Kidney epithelial cell (primary cell): ENCODE measurements at regions not wholly inside any gene's neighbourhood (a gene's known extent, or its start where the extent isn't known, plus 50 kb on each side); places are given as distances from the start of the nearest gene placed in this dataset.

Source experiments
- DNase-seq: peaks from one replicate; pipeline ENCODE4 v3.0.0-alpha.2; 2010; ENCODE audit warnings: low read depth
- H3K27me3 ChIP-seq: 2 replicates; pipeline ENCODE4 v1.6.0; 2011; ENCODE audit warnings: low read length; ENCODE audit not compliant: control insufficient read depth, insufficient read depth
- H3K36me3 ChIP-seq: 2 replicates; pipeline ENCODE4 v1.5.1; 2011; ENCODE audit warnings: low read length; ENCODE audit not compliant: control insufficient read depth, insufficient read depth
- H3K4me3 ChIP-seq: 2 replicates; pipeline ENCODE4 v1.5.1; 2011; ENCODE audit warnings: low read depth, mild to moderate bottlenecking, control low read depth, low read length
- TF ChIP-seq, protein P1 (sequence below): IDR thresholded peaks from 2 replicates; pipeline ENCODE4 v1.5.1; 2011; ENCODE audit warnings: mild to moderate bottlenecking, moderate library complexity, low read length, control low read depth, inconsistent platforms; ENCODE audit not compliant: insufficient read depth, poor library complexity, severe bottlenecking

DNA sequence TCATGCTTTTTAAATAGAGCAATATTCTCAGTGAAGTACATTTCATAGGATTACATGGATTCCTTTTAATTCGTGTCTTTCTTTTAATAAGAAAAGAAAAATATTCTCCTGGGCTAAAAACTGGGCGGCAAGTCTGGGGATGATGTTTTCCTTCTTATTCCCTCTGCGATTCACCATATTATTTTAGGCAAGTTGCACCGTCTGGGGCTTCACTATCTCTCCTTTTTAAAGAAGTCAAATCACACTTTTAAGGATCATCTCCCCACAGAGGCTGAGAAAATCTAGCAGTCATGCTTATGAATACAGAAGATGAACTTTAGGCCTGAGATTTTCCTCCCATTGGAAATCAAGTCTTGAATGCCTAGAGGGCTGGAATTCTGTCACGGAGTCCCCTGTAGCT lies 104.1 kb downstream of the COPS8 start:
- H3K36me3 ChIP-seq = no peaks in the 10 kb centered on the region
- no peak for DNase-seq
- H3K4me3 ChIP-seq = no peak overlapping the region
- TF ChIP-seq, protein P1, sequence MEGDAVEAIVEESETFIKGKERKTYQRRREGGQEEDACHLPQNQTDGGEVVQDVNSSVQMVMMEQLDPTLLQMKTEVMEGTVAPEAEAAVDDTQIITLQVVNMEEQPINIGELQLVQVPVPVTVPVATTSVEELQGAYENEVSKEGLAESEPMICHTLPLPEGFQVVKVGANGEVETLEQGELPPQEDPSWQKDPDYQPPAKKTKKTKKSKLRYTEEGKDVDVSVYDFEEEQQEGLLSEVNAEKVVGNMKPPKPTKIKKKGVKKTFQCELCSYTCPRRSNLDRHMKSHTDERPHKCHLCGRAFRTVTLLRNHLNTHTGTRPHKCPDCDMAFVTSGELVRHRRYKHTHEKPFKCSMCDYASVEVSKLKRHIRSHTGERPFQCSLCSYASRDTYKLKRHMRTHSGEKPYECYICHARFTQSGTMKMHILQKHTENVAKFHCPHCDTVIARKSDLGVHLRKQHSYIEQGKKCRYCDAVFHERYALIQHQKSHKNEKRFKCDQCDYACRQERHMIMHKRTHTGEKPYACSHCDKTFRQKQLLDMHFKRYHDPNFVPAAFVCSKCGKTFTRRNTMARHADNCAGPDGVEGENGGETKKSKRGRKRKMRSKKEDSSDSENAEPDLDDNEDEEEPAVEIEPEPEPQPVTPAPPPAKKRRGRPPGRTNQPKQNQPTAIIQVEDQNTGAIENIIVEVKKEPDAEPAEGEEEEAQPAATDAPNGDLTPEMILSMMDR = no peak
- peaks cover 7% of the 10 kb centered on the region for H3K27me3 ChIP-seq

DNA sequence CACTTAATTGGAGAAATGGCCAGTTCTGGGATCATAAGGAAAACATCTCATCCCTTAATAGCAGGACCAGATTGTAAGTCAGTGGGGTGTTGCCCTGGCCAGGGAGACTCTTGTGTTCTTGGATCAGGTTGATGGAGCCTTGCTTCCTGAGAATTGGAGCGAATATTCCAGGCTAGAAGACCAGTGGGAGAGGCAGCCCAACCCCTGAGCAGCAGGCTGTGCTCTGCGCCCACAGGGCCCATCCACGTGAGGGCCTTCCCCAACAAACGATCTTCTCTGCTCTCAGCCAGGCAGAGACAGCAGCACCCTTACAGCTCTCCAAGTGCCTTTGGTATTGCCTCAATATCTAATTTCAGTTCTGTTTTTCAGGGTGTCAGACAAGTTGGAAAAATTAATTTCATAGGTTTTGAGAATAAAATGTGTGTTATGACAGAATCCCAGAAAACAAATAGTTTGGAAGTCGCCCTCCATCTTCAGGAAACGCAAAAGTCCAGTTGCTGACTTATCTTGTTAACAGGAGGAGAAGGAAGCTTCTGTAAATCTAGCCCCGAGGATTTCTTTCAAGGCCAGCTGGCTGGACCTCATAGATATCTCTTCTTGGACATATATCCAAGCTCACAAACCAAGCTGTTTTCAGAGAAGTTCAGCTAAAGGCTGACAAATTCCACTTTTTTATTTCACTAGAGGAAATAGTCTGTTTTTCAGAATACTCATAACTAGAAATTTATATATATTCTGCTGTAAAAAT lies 105.5 kb downstream of the COPS8 start:
- Histone ChIP-seq H3K27me3 (peaks cover 7% of the 10 kb centered on the region), H3K36me3 (no peaks in the 10 kb centered on the region), H3K4me3 (no peak overlapping the region)
- TF ChIP-seq, protein P1 = no peak
- no peak for DNase-seq

DNA sequence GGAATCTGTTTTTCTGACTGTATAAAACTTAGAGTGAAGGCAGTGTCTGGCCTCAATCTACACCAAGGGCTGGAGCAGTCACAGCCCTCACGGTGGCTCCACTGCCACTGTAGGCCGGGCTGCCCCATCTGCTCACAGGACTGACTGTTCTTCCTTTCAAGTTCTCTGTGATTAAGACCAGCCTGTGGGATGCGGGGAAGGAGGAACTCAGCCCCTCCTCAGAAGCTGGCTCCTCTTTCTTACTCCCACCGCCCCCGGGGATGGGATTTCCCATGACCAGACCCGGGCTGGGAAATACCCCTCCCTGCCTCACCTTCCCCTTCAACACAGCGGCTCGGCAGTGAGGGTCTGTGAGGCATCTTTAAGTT lies 106.0 kb downstream of the COPS8 start:
- H3K4me3 ChIP-seq = no peak overlapping the region
- no peak for DNase-seq
- TF ChIP-seq, protein P1 = no peak

DNA sequence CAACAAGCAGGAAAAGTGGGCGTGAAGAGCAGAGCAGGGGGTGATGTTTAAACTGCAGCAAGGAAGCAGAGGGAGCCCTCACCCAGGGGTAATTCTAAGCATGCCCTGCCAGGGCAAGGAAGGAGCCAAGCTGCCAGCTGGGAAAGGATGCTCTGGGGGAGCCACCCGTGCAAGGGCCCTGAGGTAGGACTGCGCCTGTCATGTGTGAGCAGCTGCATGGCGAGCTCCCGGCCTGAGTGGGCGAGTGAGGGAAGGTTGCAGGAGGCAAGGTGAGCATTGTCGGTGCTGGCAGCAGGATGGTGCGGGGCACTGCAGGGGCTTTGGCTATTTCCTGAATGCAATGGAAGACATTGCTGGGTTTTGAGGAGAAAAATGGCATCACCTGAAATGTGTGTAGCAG lies 107.2 kb downstream of the COPS8 start:
- TF ChIP-seq, protein P1 = no peak
- no peak for DNase-seq
- Histone ChIP-seq H3K27me3 (peaks cover 7% of the 10 kb centered on the region), H3K36me3 (no peaks in the 10 kb centered on the region), H3K4me3 (no peak overlapping the region)

More for the DNA sequence above, 106.0 kb downstream of the COPS8 start:
- H3K27me3 ChIP-seq = peaks cover 7% of the 10 kb centered on the region
- no peaks in the 10 kb centered on the region for H3K36me3 ChIP-seq

DNA sequence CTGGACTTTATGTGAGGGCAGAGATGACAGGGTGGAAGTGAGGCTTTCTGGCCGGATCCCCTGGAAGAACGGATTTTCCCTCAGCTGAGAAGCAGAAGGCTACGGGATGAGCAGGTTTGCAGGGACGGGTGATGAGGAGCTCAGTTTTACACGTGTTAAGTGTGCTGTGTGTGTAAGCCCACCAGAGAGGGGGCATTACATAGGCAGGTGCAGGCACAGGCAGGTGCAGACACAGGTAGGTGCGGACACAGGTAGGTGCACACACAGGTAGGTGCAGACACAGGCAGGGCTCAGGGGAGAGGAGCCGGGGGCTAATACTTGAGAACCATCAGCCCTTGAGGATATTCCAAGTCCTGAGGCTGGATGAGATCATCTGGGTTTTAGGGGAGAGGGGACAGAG lies 107.7 kb downstream of the COPS8 start:
- TF ChIP-seq, protein P1 = no peak
- no peak for DNase-seq
- peaks cover 7% of the 10 kb centered on the region for H3K27me3 ChIP-seq
- H3K4me3 ChIP-seq = no peak overlapping the region
- H3K36me3 ChIP-seq = no peaks in the 10 kb centered on the region

DNA sequence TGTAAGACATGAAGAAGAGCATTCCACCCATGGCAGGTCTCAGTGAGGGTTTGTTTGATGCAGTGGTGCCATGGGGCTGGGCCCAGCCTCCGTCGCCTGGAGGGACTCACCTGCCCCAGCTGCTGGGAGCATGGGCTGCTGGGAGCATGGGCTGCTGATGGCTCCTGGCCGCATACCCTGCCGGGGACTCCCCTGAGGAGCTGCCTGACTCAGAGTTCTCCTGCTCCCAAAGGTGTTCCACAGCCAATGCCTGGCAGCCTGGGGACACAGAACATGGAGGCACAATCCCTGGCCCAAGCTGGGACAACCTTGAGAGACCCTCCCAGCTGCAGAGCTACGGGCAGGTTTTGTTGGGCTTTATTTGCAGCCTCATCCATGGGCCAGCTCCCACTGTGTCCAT lies 108.4 kb downstream of the COPS8 start:
- TF ChIP-seq, protein P1 = no peak
- DNase-seq = no peak
- no peak overlapping the region for H3K4me3 ChIP-seq
- H3K27me3 ChIP-seq = peaks cover 7% of the 10 kb centered on the region
- H3K36me3 ChIP-seq = no peaks in the 10 kb centered on the region
